GM19238 (cell line): ENCODE measurements at regions not wholly inside any gene's neighbourhood (a gene's known extent, or its start where the extent isn't known, plus 50 kb on each side); places are given as distances from the start of the nearest gene placed in this dataset.
"Not testable (repeated sequence)": the region's sequence is repeated elsewhere in the genome, so short reads cannot be mapped to it uniquely, and the experiment has no call there.

Experiments used
- DNase-seq: peaks from one replicate; pipeline ENCODE4 v3.0.0; 2011; ENCODE audit warnings: low spot score; ENCODE audit not compliant: insufficient read length

DNA sequence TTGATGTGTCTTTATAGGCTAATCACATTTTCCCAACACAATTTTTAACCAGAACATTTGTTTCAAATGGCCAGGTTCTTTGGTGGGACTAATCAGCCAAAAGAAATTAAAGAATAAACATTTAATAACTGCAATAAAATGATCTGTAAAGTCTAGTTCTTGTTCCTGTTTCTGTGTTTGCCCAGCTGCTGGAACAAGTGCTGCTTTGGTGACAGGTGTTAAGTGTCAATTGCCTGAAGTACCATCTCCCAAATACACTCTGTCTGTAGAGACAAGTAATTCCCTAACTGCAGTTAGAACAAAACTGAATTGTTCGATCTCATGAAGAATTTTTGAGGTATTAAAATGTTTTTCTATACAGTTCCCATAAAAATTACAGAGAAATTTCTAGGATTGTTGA is 402.3 kb upstream of the CHD1 start:
- DNase-seq, result no peak

DNA sequence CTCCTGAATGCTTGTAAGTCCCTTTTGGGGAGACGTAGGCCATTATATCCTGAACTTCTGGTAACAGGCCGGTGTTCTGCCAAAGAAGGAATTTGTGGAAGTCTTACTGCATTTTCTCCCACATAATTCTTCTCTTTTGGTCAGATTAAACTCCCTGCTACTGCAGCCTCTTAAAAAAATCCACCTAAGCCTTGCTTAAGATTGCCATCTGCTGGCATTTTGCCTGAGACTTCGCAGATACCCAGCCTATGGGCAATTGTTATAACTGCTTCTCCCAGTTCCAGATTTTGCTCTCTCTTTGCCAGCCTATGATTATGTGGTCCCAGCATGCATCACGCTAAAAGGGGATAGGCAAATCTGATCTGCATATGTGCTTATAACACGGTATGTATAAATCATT is 391.6 kb upstream of the CHD1 start:
- DNase-seq, result no peak

DNA sequence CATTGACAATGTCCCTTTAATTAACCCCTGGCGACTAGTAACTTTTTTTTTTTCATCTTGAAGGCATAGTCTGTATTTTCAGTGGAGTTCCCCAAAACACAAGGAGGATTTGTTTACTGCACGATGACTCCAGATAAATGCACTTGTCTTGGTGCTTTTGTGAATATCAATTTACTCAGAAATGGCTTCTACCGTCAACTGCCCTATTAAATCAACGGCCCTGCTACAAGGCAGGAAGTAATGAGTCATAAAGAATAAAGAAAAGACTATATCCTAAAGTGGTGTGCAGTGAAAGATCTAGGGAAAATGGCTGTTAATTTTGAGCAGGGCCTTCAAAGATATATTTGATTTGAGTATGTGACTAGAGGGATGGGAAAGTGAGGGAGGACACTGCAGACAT is 388.3 kb upstream of the CHD1 start:
- DNase-seq, result no peak

DNA sequence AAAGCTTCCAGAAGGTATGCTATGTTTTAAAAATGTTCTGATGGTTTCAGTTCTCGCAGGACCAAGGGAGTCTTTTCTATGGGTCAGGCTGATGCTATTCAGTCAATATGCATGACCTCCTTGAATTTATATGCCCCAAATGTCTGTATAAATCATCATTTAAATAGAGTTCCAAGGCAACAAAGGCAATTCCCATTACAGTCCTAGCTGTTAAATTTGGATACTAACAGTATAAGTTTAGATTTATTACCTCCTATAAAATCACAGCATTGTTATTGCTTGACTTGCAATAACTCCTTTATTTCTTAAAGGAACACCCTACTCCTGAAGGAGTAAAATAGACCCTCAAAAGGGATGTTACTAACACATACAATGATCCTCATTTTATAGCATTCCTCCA is 387.7 kb upstream of the CHD1 start:
- no peak for DNase-seq

DNA sequence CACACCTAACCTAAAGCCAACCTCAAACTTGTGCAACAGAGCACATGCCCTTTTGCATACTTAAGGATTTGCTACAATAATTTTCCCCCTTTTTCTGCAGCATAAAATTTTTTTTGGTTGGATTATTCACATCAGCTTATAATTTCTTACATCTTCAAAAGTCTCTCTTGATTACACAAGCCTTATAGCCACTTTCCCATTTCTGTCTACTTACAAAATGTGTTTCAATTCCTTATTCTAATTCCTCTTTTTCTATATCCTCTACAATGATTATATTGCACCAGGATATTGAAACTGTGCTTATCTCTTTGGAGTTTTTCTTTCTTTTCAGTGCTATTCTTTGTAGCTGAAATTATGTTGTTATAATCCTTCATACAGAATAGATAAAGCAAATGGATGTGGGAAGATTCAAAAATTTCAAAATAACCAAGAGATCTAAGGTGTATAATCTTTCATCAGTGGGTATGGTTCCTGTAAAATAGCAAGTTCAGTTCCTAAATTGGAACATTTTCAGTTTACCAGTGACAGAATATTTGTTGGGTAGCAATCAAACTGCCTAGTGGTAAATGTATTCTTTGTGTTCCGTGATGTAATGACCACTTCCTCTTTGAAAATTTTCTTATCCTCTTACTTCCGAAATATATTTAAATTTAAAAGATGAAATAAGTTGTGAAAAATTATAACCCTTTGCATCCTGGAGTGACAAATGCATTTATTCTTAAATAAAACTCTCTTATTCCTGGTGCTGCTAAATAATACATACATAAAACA is 386.8 kb upstream of the CHD1 start:
- DNase-seq, result no peak

DNA sequence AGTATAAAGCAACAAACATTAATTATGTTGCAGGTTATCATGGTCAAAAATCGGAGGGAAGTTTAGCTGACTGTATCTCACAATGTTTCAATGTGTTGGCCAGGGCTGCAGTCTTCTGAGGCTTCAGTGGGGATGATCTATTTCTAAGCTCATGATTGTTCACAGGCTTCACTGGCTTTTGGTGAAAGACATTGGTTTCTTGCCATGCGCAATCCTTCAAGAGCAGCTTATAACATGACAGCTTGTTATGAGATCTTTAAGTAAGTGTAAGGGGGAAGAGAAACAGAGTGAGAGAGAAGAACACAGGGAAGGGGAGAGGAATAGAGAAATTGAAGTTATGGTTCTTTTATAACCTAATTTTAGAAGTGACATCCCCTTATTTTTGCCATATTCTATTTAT is 385.9 kb upstream of the CHD1 start:
- DNase-seq, result no peak

DNA sequence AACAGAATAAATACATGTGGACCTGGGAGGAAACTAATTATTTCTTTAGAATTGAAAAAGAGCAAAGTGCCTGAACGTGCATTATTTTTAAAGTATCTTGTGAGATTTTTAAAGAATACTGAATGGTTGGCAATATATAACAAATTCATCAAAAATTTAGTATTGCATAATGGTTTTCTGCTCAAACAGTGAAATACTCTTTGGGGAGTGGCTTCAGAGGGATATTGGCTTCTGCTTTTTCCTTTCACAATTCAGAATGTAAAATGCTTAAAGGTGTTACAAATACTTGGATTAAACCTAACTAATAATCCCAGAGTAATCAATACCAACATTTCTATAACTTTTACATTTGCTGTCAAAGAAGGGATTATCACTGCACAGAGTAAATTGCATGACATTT is 379.3 kb upstream of the CHD1 start:
- no peak for DNase-seq

DNA sequence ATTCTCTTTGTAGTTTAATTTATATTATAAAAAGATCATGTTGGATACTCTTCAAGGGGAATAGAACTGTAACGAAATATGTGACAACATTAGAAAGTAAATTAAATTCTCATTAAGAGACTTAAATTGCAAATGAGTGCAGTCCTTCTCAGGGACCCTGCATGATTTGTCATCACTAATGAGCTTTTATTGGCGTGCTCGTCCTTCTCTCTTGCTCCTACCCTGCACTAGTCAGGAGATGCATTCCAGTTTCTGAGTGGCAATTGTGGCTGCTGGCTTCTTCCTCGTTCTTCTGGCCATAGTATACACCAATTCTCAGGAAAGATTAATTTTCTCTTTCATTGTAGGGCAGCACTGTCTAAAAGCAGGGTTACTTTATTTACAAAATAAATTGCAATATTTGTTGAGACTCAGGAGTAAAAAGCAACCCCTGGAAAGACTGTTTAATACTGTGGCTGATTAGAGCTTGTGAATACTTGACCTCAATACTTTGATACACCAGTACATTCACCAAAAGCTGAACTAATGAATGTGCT is 376.3 kb upstream of the CHD1 start:
- no peak for DNase-seq

DNA sequence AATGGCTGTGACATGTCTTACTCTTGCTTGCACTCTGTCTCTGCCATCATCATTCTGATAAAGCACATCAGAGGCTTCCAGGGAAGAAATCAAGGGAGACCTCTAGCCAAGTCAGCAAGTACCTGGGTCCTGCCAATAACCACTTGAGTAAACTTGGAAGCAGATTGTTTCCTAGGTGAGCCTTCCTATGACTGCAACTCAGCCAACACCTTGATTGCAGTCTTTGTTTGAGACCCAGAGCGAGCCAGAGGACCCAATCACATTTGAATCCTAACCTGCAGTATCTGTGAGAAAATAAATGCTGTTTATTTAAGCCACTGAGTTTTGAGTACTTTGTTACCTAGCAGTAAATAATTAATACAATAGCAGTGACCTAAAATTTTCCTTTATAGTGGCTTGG is 356.8 kb upstream of the CHD1 start:
- DNase-seq, result no peak

DNA sequence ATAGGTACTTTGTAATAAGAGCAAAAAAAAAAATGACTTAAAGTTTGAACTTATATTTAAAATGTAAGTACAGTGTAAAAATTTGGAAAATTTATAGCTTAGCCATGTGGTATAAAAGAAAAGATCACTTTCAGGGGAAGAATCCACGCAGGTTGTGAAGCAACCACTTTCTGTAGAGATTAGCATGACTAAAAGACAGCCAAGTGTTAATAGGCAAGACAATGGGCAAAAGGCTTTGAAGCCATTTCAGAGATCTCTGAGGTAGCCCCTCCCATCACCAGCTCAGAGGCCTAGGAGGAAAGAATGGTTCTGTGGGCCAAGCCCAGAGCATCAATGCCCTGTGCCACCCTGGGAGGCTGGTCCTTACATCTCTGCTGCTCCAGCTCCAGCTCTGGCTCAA is 346.3 kb upstream of the CHD1 start:
- no peak for DNase-seq

DNA sequence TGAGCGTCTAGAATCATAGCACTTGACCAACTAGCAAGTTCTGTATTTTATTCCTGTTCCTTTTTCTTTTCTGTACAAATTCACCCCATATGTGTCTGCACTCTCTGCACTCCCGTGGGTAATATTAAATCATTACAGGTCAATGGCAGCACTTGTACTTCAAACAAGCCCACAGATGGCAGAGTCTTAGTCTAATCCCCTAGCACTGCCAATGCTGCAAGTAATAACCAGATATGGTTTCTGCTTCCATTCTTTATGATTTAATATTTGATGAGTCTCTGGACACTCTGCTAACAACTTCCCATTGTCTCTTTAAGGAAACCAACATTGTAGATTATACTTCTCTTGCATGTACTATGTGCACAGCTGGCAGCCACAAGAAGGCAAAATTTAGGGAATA is 343.8 kb upstream of the CHD1 start:
- DNase-seq, result no peak

DNA sequence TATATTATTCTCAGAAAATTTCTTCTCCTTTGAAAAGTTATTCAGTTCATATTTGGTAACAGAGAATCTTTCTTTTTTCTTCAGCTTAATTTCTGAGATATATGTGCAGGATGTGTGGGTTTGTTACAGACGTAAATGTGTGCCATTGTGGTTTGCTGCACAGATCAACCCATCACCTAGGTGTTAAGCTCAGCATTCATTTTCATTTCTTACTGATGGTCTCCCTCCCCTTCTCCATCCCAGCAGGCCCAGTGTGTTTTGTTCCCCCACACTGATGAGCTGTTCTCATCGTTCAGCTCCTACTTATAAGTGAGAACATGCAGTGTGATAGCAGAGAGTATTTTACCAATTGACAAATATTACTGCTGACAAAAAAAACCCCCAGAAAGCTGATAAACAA is 330.0 kb upstream of the CHD1 start:
- DNase-seq, result no peak

DNA sequence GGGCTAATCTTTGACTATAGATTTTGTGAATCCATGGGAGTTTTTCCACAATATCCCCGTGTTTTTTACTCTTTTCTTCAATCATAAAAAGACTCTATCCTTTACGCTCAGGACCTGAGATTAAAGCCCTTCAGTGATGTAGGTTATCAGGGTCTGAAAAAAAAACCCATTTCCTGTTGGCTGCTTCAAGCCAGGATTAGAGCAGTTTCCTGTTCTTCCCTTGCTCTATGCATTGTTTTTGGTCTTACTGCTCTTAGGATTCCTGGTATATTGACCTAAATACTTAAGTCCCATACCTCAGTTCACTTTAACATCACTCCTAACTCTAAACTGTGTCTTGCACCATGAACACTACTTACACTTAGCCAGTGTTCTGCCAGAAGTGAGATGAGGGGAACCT is 319.3 kb upstream of the CHD1 start:
- no peak for DNase-seq

DNA sequence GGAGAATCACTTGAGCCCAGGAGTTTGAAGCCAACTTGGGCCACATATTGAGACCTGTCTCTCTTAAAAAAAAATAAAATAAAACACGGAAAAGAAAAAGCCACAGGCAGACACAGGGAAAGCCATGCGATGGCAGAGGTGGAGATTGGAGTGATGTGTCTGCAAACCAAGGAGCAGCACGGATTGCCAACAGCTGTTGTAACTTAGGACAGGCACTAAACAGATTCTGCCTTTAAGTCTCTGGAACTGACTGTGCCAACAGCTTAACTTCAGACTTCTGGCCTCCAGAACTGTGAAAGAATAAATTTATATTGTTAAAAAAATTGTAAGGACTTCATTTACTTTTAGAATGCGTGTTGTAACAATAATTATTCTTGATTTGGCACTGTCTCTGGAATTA is 318.5 kb upstream of the CHD1 start:
- no peak for DNase-seq

DNA sequence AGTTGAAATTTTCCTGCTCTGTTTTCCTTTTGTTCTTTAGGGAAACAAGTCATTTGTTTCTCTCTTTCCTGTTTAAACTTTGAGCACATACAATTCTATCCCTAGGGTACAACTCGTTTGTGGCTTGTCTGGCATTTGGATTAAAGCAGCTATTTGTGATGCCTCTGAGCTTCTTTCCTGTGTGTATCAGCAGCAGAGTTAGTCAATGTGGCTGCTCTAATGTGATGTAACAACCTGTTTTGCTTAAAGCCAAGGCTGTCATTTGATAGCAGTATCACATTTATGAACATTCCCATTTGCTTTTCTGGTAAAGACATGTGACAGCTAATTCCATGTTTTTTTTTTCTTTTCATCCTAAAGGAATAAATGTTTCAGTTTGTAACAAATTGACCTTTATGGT is 314.3 kb upstream of the CHD1 start:
- DNase-seq, result no peak

DNA sequence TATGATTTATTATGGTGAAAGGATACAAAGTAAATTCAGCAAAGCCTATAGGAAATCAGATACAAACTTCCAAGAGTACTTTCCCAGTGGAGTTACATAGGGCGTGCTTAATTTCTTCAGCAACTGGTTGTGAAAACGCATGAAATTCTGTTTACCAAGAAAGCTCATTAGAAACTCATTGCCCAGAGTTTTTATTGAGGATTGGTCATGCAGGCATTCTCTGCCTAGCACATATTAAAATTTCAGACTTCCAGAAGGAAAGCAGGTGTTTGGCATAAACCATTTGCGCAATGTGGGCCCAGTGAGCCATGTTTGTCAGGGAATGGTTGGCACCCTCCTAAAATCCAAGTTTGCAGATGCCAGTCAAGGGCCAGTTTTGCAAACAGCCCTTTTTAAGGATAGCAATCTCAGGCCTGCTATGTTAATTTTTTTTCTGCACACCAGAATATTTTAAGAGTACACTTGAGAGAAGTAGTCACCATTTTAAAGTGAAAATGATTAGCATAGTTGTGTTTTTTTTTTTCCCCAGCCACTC is 311.1 kb upstream of the CHD1 start:
- DNase-seq, result no peak

DNA sequence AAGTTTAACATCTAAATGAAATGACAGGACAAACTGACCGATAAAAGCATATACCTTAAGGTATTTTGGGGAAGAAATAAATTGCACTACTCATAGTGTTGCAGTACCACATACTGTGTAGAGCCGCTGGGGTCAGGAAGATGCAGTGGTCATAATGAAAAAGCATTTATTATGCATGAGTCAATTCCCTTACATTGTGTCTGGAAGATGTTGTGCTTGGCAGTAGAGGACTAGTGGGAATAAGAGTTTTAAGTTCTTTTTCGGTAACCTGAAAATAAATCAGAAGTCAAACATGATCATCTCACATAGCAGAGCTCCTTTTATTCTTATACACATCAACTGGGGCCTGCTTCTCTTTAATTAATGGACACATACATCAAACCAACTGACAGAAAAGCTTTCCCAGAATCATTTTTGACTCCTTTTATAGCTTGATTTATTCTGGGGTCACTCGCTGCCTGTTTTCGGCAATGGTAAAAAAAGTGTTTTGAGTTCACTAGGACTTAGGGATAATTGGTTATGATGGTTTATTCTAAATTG is 262.5 kb upstream of the CHD1 start:
- no peak for DNase-seq

DNA sequence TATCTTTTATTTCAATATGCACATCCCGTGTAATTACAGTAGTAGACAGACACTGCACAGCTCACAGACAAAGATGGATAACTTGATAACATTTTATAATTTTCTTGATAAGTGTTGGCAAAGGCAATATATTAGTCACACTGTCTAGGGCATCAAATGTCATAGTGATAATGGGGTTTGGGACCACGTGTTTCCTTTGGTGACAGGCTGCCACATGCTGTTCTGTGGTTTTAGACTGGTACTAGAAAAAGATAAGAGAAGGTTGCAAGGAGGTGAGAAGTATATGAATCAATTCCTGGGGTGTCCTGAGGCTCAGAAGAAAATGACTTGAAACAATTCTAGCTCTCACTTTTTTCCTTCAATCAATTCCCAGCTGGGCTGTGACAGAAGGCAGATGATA is 258.8 kb upstream of the CHD1 start:
- DNase-seq, result no peak

DNA sequence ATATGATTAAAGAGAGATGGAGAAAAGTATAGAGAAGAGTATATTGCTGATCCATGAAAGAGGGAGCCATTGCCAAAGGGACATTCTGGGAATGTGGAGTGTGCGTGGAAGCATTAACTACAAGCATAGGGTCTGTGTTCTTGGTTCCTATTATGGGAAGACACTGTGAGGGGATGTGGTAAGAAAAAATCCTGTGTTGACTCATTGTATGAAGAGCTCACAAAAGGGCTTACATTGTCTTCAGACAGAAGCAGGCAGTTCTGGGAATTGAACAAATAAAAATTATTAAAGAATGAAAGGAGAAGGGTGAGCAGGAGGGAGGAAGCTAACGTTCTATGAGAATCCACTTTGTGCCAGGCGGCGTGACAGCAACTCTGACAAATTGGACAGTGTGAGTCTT is 250.4 kb upstream of the CHD1 start:
- DNase-seq, result no peak

DNA sequence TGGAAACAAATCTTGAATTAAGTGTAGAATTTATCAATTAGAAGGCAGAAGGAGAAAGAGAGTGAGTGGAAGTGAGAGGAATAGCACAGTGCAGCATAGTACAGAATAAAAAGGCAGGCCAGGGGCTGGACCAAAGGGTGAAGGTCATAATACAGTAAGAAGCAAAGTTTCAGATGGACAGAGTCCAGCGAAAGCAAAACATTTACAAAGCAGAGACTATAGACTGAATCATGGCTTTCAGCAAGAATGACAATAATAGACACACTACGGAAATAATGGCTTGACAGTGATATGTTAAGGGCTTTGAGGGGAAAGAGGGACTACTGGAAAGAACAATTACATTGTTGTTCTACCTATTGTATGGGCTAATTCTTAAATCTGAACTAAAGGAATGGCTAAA is 249.0 kb upstream of the CHD1 start:
- no peak for DNase-seq

DNA sequence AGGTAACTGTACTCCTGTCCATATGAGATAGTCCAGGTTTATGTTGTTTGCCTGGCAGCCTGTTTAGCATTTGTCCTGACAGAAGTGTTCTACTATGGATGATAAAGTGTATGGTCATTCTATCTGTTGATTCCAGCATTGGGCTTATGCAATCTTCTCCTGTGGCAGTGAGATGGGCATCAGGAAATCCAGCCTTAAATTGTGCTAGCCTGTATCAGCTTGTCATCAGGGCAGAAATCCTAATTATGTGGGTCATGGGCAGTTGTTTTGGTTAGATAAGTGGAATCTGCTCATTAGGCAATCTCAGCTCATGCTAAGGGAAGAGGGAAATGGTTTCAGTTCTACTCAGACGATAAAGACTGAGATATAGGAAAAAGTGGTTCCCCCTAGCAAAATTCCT is 247.4 kb upstream of the CHD1 start:
- DNase-seq, result no peak

DNA sequence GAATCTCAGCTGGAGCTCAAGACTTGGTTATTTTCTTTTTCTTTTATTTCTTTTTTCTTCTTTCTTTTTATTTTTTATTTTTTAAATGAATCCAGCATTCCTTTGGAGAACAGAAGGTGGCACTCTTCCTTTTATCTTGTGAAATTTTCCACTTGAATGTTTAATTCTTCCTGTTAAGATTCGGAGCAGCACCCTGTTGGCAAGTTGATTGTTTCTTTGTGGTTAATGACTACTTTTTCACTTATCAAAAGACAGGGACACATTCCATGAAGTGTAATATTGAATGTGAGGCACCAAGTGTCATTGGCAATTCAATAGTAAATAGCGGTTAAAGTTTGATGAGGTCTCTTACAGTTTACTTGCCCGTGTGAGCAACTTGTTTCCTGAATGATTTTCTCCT is 240.5 kb upstream of the CHD1 start:
- DNase-seq, result no peak

DNA sequence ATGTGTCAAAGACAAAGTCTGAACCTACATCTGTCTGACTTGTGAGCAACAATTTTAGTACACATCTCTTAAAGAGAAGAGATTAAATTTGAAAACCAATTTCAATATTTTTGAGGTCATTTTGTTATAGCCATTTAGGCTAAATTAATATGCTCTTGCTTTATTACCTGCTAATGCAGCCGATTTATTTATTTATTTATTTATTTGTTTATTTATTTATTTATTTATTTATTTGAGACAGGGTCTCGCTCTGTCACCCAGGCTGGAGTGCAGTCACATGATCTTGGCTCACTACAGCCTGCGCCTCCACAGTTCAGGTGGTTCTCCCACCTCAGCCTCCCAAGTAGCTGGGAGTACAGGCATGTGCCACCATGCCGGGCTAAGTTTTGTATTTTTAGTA is 232.7 kb upstream of the CHD1 start:
- not testable (repeated sequence) for DNase-seq
